ENCODE measurements at regions not wholly inside any gene's neighbourhood (a gene's known extent, or its start where the extent isn't known, plus 50 kb on each side); places are given as distances from the start of the nearest gene placed in this dataset.
"Not testable (repeated sequence)": the region's sequence is repeated elsewhere in the genome, so short reads cannot be mapped to it uniquely, and the experiment has no call there.

DNA sequence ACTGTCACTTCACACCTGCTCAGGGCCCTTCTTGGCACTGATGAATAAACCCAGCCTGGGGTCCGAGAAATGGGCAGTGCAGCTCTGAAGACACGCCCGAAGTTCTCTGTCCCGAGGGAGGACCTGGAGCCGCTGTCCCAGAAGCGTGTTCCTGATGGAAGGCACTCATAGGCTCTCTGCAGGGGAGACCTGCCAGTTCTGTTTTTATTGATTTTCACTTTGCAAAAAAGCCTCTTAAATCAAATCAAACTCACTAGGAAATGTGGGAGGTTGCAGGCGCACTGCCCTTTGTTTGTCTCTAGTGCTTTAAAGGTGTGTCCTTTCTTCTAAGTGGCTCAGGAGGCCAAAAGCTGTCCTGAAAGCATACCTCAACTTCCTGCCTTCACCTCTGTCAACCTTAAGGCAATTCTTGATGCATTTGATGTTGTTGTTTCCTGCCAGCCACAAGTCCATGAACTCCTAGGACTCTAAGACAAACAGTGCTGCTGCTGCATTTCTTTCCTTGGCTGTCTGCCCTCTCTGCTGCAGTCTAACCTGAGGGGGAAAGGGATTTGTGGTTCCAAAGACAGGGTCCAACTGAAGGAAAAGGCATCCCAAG lies 663.2 kb downstream of the UQCRFS1 start:
- DNase-seq, result no peak

DNA sequence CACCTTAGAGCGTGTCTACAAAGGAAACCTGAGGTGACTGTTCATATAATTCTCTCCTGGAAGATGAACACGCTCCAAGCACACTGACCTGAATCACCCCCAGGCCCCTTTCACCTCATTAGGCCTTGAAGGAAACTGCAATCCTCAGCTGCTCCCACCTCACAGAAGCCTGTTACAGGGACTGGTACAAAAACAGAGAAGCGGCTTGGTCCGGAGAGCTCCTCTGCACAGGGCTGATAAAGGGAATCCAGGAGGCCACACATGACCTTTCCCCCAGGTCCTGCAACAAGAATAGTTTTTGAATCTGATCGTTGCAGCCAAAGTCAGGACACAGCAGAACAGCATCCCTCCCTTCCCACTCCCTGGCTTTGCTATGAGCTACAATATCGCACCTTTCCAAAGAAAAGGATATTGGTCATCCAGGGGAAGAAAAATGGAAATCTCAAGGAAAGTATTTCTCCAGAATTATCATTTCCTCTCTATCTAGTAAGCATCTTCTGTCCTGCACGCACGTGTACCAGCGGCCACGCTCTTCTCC lies 666.7 kb downstream of the UQCRFS1 start:
- no peak for DNase-seq

DNA sequence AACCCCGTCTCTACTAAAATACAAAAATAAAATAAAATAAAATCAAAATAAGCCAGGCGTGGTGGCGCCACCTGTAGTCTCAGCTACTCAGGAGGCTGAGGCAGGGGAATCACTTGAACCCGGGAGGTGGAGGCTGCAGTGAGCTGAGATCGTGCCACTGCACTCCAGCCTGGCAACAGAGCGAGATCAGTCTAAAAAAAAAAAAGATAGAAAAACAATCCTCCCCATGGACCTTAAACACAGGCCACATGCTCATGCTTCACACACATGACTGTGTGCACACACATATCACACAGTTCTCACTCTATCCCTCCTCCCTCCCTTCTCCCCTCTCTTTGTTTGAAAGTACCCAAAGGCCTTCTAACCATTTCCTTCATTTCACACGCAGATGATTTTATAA lies 667.6 kb downstream of the UQCRFS1 start:
- not testable (repeated sequence) for DNase-seq

DNA sequence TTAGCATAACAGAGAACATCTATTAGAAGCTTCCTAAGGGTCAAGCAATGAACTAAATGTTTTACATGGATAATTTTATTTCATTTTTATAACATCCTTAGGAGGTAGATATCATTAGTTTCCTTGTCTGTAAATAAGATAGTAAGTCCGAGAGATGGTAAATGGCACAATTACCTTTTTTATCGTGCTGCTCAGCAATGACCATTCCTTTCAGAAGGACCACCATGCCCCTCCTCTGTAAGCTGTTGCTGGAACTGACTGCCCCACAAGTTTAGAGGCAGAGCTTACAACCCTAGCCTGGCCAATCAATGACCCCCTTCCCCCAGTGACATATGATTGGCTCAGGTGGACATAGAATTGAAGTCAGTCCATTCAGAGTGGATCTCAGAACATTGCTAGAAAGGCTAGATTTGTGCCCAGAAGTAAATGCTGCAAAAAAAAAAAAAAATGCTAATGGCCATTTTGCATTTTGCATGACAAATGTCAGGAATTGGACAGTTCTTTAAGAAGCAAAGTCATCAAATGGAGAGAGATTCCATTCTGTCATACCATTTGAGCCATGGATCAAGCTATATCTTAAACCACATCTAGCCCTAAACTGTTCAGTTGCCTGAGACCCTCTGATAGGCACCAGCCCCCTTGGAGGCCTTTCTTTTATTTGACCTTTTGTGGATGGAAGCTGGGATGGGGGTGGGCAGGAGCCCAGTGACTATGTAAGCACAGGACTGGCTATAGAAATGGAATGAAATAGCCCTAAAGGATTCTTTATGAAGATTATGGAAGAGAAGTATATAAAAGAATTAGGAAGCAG lies 668.3 kb downstream of the UQCRFS1 start:
- DNase-seq, result no peak

DNA sequence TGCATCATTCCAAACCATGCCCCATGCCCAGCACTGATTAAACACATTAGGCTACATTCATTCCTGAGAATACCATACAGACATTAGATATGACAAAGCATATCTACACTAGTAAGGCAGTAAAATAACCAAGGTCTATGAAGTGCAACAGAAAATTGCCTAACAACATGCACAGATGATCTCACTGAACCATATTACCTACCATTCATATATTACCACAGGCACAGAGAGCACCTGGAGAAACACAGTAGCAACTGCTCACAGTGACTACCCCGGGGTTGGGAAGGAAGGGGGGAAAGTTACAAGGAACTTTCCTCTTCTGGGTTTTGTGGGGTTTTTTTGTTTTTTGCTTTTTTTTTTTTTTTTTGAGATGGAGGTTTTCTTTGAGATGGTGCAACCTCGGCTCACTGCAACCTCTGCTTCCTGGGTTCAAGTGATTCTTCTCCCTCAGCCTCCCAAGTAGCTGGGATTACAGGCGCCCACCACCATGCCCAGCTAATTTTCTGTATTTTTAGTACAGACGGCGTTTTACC lies 669.6 kb downstream of the UQCRFS1 start:
- no peak for DNase-seq

DNA sequence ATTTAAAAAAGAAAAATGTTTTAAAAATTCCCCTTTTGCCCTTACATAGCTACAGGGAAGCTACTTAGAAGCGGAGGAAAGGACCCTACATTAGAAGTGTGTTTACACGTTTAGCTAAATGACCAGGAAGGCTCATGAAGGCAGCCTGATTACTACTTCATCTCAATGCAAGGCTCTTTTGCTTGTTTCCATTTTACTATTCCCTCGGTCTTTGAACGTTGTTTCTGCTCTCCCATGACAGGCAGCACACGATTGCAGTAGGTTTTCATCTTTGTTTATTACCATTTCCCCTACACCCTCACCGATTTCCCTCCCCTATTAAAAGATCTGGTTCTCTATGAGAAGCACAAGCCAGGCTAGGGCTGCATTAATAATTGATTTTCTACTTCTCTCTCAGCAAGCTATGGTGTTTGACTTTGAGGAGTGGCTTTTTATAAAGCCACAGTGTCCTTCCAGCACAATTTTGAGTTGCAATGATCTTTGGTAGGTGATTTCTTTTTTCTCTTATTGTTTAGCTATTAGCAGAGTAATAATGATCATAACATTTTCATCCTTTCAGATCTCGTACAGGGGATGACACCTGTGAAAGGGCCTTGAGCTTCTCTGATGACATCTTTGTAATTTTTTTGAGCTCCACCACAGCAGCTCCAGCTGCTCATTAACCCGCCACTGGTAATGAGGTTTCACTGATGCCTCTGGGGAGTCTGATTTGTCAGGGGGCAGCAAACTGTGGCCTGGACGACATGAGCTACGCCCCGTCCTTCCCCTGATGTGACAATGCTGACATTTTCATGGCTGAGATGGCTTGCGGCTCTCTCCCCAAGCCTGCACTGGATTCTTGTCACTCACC lies 670.3 kb downstream of the UQCRFS1 start:
- no peak for DNase-seq

DNA sequence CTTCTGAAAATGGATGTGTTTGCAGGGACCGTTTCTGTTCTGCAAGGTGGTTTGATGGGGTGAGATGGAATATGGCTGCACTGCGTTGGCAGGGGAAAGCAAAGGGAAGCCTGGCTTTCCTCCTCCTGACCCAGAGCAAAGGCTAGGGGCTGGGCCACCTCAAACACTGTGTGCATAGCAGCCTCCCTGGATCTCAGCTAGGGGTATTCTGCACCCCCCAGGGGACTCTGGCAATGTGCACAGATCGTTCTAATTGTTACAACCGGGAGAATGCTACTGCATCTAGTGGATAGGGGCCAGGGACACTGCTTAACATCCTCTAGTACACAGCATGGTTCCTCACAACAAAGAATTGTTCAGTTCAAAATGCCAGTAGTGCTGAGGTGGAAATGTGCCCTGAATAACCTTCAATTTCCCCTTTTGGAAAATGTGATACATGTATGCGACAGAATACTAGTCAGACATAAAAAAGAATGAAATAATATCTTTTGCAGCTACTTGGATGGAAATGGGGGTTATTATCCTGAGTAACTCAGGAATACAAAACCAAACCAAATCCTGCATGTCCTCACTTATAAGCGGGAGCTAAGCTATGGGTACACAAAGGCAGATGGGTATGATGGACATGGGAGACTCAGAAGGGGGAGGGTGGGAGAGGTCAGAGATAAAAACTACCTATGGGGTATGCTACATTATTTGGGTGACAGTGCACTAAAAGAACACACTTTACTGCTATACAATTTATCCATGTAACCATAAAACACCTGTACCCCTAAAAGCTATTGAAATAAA lies 671.2 kb downstream of the UQCRFS1 start:
- DNase-seq, result no peak

DNA sequence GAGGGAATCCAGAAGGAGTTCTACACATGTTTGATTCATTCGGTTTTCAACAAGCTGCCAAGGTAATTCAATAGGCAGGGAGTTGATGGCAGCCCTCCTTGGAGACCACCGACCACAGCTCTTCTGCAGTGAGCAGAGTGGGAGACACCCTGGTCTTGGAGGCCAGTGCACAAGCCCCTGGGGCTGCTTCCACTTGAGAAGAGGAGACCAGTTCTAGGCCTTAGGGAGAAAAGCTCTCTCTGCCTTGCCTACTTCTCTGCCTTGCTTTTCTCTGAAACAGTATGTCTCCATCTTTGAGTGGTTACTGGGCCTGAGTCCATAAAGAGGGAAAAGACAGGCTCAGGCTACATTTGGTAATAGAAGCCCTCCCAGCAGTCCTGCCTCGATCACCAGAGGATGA lies 671.9 kb downstream of the UQCRFS1 start:
- no peak for DNase-seq

DNA sequence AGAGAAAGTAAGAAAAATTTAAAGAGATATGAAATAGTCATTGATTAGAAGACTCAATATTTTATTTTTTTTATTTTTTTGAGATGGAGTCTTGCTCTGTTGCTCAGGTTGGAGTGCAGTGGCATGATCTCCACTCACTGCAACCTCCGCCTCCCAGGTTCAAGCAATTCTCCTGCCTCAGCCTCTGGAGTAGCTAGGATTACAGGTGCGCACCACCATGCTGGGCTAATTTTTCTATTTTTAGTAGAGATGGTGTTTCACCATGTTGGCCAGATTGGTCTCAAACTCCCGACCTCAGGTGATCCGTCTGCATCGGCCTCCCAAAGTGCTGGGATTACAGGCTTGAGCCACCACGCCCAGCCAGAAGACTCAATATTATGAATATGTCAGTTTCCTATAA lies 672.6 kb downstream of the UQCRFS1 start:
- not testable (repeated sequence) for DNase-seq

DNA sequence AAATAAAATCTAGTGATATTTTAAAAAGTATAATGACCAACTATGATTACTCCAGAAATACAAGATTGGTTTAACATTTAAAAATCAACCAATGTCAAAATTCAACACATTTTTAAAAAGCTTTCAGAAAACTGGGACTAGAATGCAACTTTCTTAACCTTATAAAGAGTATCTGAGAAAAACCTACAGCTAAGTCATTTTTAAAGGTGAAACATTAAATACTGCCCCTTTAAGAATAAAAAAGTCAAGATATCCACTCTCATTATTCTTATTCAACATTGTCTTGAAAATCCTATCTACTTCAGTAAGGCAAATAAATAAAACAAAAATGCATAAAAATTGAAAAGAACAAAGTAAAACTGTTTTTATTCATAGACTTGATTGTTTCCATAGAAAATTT lies 673.2 kb downstream of the UQCRFS1 start:
- no peak for DNase-seq

DNA sequence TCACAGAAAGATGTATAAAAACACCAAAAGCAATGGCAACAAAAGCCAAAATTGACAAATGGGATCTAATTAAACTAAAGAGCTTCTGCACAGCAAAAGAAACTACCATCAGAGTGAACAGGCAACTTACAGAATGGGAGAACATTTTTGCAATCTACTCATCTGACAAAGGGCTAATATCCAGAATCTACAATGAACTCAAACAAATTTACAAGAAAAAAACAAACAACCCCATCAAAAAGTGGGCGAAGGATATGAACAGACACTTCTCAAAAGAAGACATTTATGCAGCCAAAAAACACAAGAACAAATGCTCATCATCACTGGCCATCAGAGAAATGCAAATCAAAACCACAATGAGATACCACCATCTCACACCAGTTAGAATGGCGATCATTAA lies 674.4 kb downstream of the UQCRFS1 start:
- not testable (repeated sequence) for DNase-seq

DNA sequence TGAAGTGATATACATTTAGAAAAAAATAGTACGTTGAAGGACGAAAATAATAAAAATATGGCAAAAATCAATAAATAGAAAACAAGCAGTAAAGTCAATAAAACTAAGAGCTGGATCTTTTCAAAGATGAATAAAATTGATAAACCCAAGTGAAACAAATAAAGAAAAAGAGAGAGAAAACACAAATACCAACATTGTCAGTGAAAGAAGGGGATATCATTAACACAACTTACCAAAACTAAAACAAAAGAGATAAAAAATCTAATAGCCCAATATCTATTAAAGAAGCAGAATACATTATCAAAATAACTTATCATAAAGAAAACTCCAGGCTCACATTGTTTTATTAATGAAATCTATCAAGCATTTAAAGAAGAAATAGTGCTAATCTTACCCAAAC lies 675.1 kb downstream of the UQCRFS1 start:
- no peak for DNase-seq

DNA sequence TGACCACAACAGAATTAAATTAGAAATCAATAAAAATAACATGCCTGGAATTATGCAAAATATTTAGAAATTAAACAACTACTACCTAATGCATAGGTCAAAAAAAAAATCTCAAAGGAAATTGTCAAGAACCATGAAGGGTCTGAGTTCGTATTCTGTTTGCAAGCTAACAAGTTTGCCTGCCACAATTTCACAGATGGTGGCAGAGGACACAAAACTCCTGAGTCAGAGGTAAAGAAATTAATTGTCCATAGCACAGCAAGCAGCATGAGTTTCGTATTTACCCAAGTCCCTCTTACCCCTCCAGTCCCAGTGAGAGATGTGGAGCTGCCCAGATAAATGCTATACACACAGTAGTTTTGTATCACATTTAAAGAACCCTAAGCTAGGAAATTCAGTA lies 675.9 kb downstream of the UQCRFS1 start:
- DNase-seq, result no peak

DNA sequence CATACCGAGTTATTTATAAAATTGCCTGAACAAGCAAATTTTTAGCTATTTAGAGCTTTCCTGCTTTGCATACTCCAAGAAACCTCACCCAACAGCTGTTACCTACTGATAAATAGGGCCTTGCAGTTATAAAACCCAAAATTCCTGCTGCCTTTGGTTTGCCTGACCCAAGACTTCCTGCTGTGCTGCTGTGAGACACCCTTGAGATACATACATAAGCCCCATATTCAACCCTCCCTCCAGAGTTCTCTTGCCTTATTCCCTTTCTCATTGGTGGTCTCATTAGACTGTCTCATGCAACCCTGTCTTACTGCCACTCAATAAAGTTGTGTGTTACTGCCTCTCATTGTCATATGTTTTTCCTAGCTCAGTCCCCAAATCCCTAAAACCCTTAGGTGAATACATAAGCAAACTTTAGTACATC lies 677.6 kb downstream of the UQCRFS1 start:
- DNase-seq, result no peak

DNA sequence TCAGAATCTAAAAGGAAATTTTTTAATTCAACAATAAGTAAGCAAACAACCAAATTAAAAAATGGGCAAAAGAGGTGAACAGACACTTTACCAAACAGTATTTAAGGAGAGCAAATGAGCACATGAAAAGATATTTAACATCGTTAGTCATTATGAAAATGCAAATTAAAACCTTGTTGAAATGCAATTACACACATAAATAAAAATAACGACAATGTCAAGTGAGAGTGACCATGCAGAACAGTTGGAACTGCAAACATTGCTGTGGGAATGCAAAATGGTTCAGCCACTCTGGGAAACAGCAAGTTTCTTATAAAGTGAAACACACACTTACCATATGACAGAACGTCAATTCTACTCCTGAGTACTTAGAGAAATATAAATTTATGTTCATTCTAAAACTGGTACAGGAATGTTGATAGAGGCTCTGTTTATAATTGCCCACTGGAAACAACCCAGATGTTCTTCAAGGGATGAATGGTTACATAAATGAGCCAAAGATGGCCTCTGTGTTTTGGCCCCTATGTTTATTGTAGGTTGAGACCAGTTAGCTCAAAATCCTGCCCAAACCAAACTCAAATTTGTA lies 678.1 kb downstream of the UQCRFS1 start:
- DNase-seq, result no peak

DNA sequence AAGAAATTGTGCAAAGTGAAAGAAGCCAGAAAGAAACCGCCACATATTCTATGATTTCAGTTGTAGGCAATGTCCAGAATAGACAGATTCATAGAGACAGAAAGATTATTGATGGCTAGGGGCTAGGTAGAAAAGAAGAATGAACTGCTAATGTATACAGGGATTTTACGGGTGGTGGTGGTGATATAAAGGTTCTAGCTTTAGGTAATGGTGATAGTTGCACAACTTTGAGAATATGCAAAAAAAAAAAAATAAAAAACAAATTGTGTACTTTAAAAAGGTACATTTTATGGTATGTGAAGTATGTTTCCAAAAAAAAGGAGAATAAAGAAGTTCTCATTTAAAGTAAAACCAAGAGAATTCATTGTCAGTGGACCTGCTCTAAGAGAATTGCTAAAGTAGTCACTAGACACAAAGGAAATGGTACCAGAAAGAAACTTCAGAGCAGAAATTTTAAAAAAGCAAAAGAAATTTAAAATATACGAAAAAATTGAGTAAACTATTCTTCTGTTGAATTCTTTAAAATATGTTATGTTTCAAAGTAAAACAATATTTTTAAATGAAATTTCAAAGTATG lies 680.1 kb downstream of the UQCRFS1 start:
- DNase-seq, result no peak

DNA sequence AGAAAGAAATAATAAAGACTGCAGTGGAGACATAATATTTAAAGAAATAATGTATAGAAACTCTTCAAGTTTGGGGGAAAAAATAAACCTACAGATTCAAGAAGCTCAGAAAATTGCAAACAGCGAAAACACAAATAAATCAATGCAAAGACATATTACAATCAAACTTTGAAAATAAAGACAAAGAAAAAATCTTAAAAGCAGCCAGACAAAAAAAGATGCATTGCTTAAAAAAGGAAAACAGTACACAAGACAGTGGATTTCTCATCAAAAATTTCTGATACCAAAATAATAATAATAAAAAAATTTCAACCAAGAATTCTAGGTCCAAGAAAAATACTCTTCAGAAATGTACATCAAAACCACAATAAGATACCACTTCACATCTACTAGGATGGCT lies 681.0 kb downstream of the UQCRFS1 start:
- DNase-seq, result no peak

DNA sequence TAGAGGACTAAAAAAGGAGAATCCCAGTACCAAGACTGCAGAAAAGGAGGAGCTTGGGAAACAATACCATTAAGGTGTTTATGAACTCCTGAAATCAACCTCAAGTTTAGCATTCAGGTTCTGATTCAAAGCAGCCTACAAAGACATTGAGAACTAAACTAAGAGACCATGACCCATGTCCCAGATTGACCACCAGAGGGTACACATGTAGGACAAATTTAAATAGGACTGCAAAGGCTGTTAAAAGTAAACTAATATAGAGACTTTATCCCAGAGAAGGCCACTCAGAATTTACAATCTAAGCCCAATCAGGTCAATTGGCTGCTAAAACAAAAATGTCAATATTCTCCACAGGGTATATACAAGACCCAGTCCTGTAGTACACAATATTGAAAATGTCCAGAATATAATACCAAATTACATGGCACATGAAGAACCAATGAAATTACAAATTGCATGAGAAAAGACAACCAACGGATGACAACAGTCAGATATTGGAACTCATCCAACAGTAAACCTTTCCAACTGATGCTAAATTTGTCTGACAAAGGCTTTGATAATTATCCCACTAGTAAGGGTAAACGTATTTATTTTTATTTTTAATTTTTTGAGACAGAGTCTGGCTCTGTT lies 682.4 kb downstream of the UQCRFS1 start:
- DNase-seq, result no peak

DNA sequence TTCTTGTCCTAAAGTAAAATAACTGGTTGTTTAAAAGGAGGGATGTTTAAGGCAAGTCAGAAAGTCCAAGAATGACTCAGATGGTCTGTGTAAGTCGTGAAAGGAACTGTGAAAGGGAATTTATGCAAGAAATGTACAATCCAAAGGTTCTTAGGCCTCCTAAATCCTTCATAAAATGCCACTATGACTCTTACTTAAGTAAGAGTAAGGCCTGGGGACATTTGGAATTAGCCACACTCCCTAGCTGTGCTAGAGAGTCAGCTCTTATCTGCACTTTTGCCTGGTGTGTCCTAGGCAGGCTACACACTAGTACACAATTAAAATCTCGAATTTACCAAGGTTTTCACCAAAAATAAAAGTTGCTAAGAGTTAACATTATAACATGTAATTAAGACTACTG lies 686.9 kb downstream of the UQCRFS1 start:
- no peak for DNase-seq

DNA sequence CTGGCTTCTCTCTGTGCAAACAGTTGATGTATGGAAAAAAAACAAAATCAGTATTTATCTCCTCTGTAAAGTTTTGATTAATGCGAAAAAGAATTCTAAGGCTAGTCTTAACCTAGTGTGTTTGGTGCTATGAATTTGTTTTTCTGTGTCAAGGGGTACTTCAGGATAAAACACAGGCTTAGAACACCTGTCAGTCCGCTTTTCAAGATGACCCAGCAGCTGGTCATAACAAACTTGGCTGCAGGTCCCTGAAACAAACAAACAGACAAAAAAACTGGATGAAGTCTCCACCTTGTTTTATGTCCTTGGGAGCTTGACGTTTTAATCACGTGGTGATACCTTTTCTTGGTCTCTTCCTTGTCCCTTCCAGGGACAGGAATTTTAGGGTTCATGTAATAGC lies 689.3 kb downstream of the UQCRFS1 start:
- no peak for DNase-seq

DNA sequence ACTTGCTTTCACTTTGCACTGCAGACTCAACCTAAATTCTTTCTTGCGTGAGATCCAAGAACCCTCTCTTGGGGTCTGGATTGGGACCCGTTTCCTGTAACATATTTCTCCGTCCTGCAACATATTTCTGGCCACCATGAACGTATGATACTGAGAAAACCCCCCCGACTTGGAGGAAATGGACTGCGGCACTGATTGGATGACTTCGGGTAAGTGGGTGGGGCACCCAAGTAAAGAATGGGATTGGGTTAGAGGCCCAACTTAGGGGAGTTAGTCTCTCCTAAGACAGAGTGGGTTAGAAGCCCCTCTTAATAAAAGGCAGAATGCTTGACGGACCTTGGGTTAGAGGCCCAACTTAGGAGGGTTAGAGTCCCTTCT lies 690.4 kb downstream of the UQCRFS1 start:
- DNase-seq, result no peak

Data from hippocampal formation (tissue), 2 donors.